ENCODE measurements at regions not wholly inside any gene's neighbourhood (a gene's known extent, or its start where the extent isn't known, plus 50 kb on each side); places are given as distances from the start of the nearest gene placed in this dataset.

DNA sequence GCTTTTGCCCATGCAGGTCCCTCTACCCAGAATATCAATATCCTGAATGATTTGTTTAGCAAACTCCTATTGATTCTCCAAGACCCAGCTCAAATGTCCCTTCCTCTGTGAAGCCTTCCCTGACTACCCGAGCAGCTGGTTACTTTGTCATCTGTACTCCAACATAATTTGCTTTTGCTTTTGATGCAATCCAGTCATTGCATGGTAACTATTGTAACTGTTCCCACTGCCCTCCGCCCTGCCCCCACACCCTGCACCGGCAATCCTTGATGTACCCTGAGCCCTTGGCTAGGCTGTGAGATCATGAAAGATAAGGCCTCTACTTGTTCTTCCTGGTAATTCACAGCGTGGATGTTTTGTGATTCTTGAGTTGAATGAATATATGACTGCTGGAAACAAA is 119.9 kb upstream of the BOD1 start:
- Histone ChIP-seq H3K9ac (ENCODE audit: insufficient read depth in 1 of 2, low read length in 2 of 2) (no peak overlapping the region), H3K27ac (ENCODE audit: low read depth in 1 of 2, low read length in 1 of 2) (no peak overlapping the region), H3K27me3 (ENCODE audit: control insufficient read depth in 3 of 3, insufficient read depth in 3 of 3, low read length in 2 of 3) (no peaks in the 10 kb centered on the region), H3K4me3 (no peak overlapping the region), H3K36me3 (ENCODE audit: control insufficient read depth in 4 of 4, insufficient read depth in 4 of 4, low read length in 4 of 4) (no peaks in the 10 kb centered on the region), H3K9me3 (ENCODE audit: control insufficient read depth in 4 of 4, insufficient read depth in 3 of 4, low read length in 3 of 4) (no peaks in the 10 kb centered on the region), H3K4me1 (ENCODE audit: control insufficient read depth in 5 of 5, insufficient read depth in 5 of 5, low read length in 5 of 5) (peaks cover 0 to 8% (median 0%) of the 10 kb centered on the region in 5 donors)
- ATAC-seq (ENCODE audit: insufficient read depth, low FRiP score) (no peak), DNase-seq (no peak)
- 44 to 63% methylated on average over 4 of the region's 4 CpGs for WGBS, 2 donors
- TF ChIP-seq, protein P1, sequence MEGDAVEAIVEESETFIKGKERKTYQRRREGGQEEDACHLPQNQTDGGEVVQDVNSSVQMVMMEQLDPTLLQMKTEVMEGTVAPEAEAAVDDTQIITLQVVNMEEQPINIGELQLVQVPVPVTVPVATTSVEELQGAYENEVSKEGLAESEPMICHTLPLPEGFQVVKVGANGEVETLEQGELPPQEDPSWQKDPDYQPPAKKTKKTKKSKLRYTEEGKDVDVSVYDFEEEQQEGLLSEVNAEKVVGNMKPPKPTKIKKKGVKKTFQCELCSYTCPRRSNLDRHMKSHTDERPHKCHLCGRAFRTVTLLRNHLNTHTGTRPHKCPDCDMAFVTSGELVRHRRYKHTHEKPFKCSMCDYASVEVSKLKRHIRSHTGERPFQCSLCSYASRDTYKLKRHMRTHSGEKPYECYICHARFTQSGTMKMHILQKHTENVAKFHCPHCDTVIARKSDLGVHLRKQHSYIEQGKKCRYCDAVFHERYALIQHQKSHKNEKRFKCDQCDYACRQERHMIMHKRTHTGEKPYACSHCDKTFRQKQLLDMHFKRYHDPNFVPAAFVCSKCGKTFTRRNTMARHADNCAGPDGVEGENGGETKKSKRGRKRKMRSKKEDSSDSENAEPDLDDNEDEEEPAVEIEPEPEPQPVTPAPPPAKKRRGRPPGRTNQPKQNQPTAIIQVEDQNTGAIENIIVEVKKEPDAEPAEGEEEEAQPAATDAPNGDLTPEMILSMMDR (IDR thresholded peaks at IDR 0.05; ENCODE audit: control extremely low read depth, extremely low read depth): no peak

DNA sequence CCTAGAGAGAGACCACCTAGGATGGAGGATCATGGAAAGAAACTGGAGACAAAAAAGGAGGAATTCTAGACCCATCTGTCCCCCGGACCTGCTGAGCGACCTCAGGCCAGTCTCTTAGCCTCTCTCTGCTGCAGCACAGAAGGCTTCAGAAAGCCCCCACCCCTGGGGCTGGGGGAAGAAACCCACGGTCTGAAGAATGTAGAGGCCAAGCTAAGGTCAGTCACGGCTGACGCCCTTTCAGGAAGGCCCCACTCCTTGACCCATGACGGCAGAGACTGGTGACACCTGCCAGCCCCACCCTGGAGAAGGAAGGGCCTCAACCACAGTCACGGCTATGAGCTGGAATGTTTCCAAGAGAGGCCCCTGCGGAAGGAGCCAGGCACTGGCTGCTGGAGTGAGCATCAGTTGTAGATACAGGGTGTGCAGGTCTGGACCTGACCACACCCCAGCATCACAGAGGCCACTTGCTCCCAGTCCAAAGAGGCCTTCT is 120.5 kb upstream of the BOD1 start:
- no peak overlapping the region for H3K4me3 ChIP-seq
- 39 to 53% methylated on average over 8 of the region's 8 CpGs for WGBS, 2 donors
- H3K36me3 ChIP-seq (ENCODE audit: control insufficient read depth in 4 of 4, insufficient read depth in 4 of 4, low read length in 4 of 4): no peaks in the 10 kb centered on the region
- TF ChIP-seq, protein P1 (IDR thresholded peaks at IDR 0.05; ENCODE audit: control extremely low read depth, extremely low read depth): no peak
- peaks cover 0 to 8% (median 0%) of the 10 kb centered on the region in 5 donors for H3K4me1 ChIP-seq (ENCODE audit: control insufficient read depth in 5 of 5, insufficient read depth in 5 of 5, low read length in 5 of 5)
- no peak overlapping the region for H3K27ac ChIP-seq (ENCODE audit: low read depth in 1 of 2, low read length in 1 of 2)
- H3K9ac ChIP-seq (ENCODE audit: insufficient read depth in 1 of 2, low read length in 2 of 2): no peak overlapping the region
- no peaks in the 10 kb centered on the region for H3K9me3 ChIP-seq (ENCODE audit: control insufficient read depth in 4 of 4, insufficient read depth in 3 of 4, low read length in 3 of 4)
- peak in 2 of 3 donors; percentile 23 to 32 for DNase-seq
- no peaks in the 10 kb centered on the region for H3K27me3 ChIP-seq (ENCODE audit: control insufficient read depth in 3 of 3, insufficient read depth in 3 of 3, low read length in 2 of 3)
- no peak for ATAC-seq (ENCODE audit: insufficient read depth, low FRiP score)

DNA sequence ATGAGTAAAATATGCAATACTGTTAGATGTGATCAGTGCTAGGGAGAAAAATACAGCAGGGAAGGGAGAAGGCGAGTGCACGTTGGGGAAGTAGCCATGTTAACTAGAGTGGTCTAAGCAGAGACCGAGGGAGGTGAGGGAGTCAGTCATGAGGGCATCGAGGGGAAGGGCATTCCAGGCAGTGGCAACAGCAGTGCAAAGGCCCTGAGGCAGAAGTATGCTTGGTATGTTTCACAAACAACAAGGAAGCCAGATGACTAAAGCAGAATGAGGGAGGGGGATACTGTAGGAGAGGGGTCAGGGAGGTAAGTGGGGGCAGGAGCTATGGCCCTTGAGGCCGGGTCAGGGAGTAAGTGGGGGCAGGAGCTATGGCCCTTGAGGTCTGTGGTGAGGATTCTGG is 123.3 kb upstream of the BOD1 start:
- H3K4me1 ChIP-seq (ENCODE audit: control insufficient read depth in 5 of 5, insufficient read depth in 5 of 5, low read length in 5 of 5): peaks cover 0 to 11% (median 0%) of the 10 kb centered on the region in 5 donors
- 70 to 87% methylated on average over 5 of the region's 5 CpGs for WGBS, 2 donors
- DNase-seq (no peak), ATAC-seq (ENCODE audit: insufficient read depth, low FRiP score) (no peak)
- TF ChIP-seq, protein P1 (IDR thresholded peaks at IDR 0.05; ENCODE audit: control extremely low read depth, extremely low read depth): no peak
- no peaks in the 10 kb centered on the region for H3K36me3 ChIP-seq (ENCODE audit: control insufficient read depth in 4 of 4, insufficient read depth in 4 of 4, low read length in 4 of 4)
- no peaks in the 10 kb centered on the region for H3K9me3 ChIP-seq (ENCODE audit: control insufficient read depth in 4 of 4, insufficient read depth in 3 of 4, low read length in 3 of 4)
- H3K9ac ChIP-seq (ENCODE audit: insufficient read depth in 1 of 2, low read length in 2 of 2): no peak overlapping the region
- no peaks in the 10 kb centered on the region for H3K27me3 ChIP-seq (ENCODE audit: control insufficient read depth in 3 of 3, insufficient read depth in 3 of 3, low read length in 2 of 3)
- H3K4me3 ChIP-seq: no peak overlapping the region
- no peak overlapping the region for H3K27ac ChIP-seq (ENCODE audit: low read depth in 1 of 2, low read length in 1 of 2)

DNA sequence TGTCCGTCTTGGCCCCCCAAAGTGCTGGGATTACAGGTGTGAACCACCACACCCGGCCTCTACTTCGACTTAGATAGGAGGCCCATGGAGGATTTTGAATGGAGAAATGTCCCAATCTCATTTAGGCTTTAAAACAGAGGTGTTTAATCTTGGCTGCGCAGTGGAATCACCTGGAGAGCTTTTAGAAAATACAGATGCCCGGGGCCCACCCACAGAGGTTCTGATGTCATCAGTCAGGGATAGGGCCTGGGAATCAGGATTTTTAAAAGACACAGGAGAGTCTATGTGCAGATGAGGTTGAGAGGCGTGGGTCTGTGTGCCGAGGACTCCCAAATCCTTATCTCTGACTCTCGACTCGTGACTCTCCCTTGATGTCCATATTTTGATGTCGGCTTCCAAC is 124.0 kb upstream of the BOD1 start:
- no peaks in the 10 kb centered on the region for H3K9me3 ChIP-seq (ENCODE audit: control insufficient read depth in 4 of 4, insufficient read depth in 3 of 4, low read length in 3 of 4)
- no peaks in the 10 kb centered on the region for H3K36me3 ChIP-seq (ENCODE audit: control insufficient read depth in 4 of 4, insufficient read depth in 4 of 4, low read length in 4 of 4)
- H3K4me3 ChIP-seq: no peak overlapping the region
- peaks cover 0 to 7% (median 0%) of the 10 kb centered on the region in 5 donors for H3K4me1 ChIP-seq (ENCODE audit: control insufficient read depth in 5 of 5, insufficient read depth in 5 of 5, low read length in 5 of 5)
- H3K9ac ChIP-seq (ENCODE audit: insufficient read depth in 1 of 2, low read length in 2 of 2): no peak overlapping the region
- TF ChIP-seq, protein P1 (IDR thresholded peaks at IDR 0.05; ENCODE audit: control extremely low read depth, extremely low read depth): no peak
- H3K27me3 ChIP-seq (ENCODE audit: control insufficient read depth in 3 of 3, insufficient read depth in 3 of 3, low read length in 2 of 3): no peaks in the 10 kb centered on the region
- no peak overlapping the region for H3K27ac ChIP-seq (ENCODE audit: low read depth in 1 of 2, low read length in 1 of 2)
- 96% methylated on average over 10 of the region's 10 CpGs for WGBS, 2 donors
- DNase-seq (no peak), ATAC-seq (ENCODE audit: insufficient read depth, low FRiP score) (no peak)

All from lung (tissue), 11 donors.